Mammary epithelial cell (primary cell): ENCODE measurements at regions not wholly inside any gene's neighbourhood (a gene's known extent, or its start where the extent isn't known, plus 50 kb on each side); places are given as distances from the start of the nearest gene placed in this dataset.

ENCODE experiments used
- EZH2 ChIP-seq: IDR thresholded peaks from 2 replicates; pipeline ENCODE4 v1.6.1; 2012; ENCODE audit warnings: low read length, inconsistent platforms, borderline replicate concordance
- TF ChIP-seq, protein P1 (sequence below), 2 donors: IDR thresholded peaks in 1 of 2; conservative IDR thresholded peaks in 1 of 2; 2 replicates each; pipeline ENCODE4 v1.5.1; 2011 to 2012; ENCODE audit warnings: inconsistent platforms in 2 of 2, low read length in 2 of 2, mild to moderate bottlenecking in 2 of 2, control low read depth in 1 of 2, low read depth in 1 of 2; ENCODE audit not compliant: insufficient read depth in 1 of 2; ENCODE audit errors: extremely low read depth in 1 of 2

- TF ChIP-seq, protein P1, sequence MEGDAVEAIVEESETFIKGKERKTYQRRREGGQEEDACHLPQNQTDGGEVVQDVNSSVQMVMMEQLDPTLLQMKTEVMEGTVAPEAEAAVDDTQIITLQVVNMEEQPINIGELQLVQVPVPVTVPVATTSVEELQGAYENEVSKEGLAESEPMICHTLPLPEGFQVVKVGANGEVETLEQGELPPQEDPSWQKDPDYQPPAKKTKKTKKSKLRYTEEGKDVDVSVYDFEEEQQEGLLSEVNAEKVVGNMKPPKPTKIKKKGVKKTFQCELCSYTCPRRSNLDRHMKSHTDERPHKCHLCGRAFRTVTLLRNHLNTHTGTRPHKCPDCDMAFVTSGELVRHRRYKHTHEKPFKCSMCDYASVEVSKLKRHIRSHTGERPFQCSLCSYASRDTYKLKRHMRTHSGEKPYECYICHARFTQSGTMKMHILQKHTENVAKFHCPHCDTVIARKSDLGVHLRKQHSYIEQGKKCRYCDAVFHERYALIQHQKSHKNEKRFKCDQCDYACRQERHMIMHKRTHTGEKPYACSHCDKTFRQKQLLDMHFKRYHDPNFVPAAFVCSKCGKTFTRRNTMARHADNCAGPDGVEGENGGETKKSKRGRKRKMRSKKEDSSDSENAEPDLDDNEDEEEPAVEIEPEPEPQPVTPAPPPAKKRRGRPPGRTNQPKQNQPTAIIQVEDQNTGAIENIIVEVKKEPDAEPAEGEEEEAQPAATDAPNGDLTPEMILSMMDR (conservative IDR thresholded peaks at IDR 0.05 in 1 of 2, IDR thresholded peaks at IDR 0.05 in 1 of 2; ENCODE audit: extremely low read depth in 1 of 2, insufficient read depth in 1 of 2, low read depth in 1 of 2, low read length in 2 of 2) = no peak
- no peak for TF ChIP-seq EZH2
Measured at GRCh38 chr4:1537410-1538095, 131.3 kb upstream of the NKX1-1 start.
